SK-N-SH (cell line): ENCODE measurements at regions not wholly inside any gene's neighbourhood (a gene's known extent, or its start where the extent isn't known, plus 50 kb on each side); places are given as distances from the start of the nearest gene placed in this dataset.

Experiments
- CTCF ChIP-seq: fragments of 200-600 bp; sonication (generic); IDR thresholded peaks from 2 replicates; pipeline ENCODE4 v1.6.1; 2017; ENCODE audit warnings: antibody characterized with exemption, mild to moderate bottlenecking, moderate library complexity
- EP300 ChIP-seq, 2 experiments: IDR thresholded peaks; 2 replicates each; pipeline versions ENCODE4 v1.4.0 to v1.6.1; 2012; ENCODE audit warnings: borderline replicate concordance in 1 of 2, low read depth in 1 of 2, low read length in 1 of 2
- EZH2phosphoT487 ChIP-seq: fragments of 200-600 bp; sonication (generic); IDR thresholded peaks from 2 replicates; pipeline ENCODE4 v1.6.1; 2017; ENCODE audit warnings: low read depth, mixed run types, mild to moderate bottlenecking, antibody characterized with exemption, moderate library complexity, borderline replicate concordance
- IRF3 ChIP-seq: fragments of 150-350 bp; IDR thresholded peaks from 2 replicates; pipeline ENCODE4 v1.6.1; 2016; ENCODE audit warnings: mild to moderate bottlenecking, low read depth, low read length
- JUND ChIP-seq: IDR thresholded peaks from 2 replicates; pipeline ENCODE4 v1.4.0; 2012
- REST ChIP-seq: IDR thresholded peaks from 2 replicates; pipeline ENCODE4 v1.6.1; 2012; ENCODE audit warnings: mild to moderate bottlenecking, low read depth, low read length, moderate library complexity
- SIN3A ChIP-seq: IDR thresholded peaks from 2 replicates; pipeline ENCODE4 v1.6.1; 2012; ENCODE audit warnings: low read depth, mild to moderate bottlenecking, low read length, moderate library complexity, borderline replicate concordance
- SMC3 ChIP-seq: IDR thresholded peaks from 2 replicates; pipeline ENCODE4 v1.6.1; 2012; ENCODE audit warnings: low read depth, low read length, improper control_type of control experiment

- TF ChIP-seq SMC3 (no peak), CTCF (no peak), EZH2phosphoT487 (no peak), IRF3 (no peak), JUND (no peak), EP300 (IDR thresholded peaks at IDR 0.05; ENCODE audit: borderline replicate concordance in 1 of 2, low read depth in 1 of 2, low read length in 1 of 2) (peak in 1 of 2 experiments; percentile 87; a peak in 2 of 4 replicates), SIN3A (no peak), REST (no peak)
Measured at GRCh38 chr2:177030451-177031105, 182.0 kb upstream of the HNRNPA3 start.
